Activated B cell treated with CpG ODN at 0.5 μM for 24 hours (primary cell): ENCODE measurements at regions not wholly inside any gene's neighbourhood (a gene's known extent, or its start where the extent isn't known, plus 50 kb on each side); places are given as distances from the start of the nearest gene placed in this dataset.

Source experiments
- ATAC-seq: fragments of 200-7000 bp; cut with Tn5 transposase; one replicate; pipeline ENCODE4 v1.10.0; 2021; ENCODE audit warnings: low read depth, mild to moderate bottlenecking, moderate library complexity
- CTCF ChIA-PET: fragments of 350-600 bp; sonication (Branson Sonifier 250); formaldehyde crosslinking; loops from one replicate; lab custom pipeline; 2021; ENCODE audit warnings: antibody characterized with exemption; lab: Charles Lee
- POLR2A ChIA-PET: fragments of 350-600 bp; sonication (Branson Sonifier 250); formaldehyde crosslinking; loops from one replicate; lab custom pipeline; 2021; ENCODE audit warnings: antibody characterized with exemption; lab: Charles Lee
- DNase-seq: peaks from one replicate; pipeline ENCODE4 v3.0.0; 2022
- H3K27ac Mint-ChIP-seq: one replicate; pipeline ENCODE4 v1.8.0; 2020; ENCODE audit warnings: mixed read lengths
- H3K27me3 Mint-ChIP-seq: one replicate; pipeline ENCODE4 v1.8.0; 2021; ENCODE audit warnings: mixed read lengths
- H3K36me3 Mint-ChIP-seq: one replicate; pipeline ENCODE4 v1.8.0; 2021; ENCODE audit warnings: low read depth, mixed read lengths
- H3K4me1 Mint-ChIP-seq: one replicate; pipeline ENCODE4 v1.8.0; 2021; ENCODE audit warnings: mixed read lengths
- H3K4me3 Mint-ChIP-seq: one replicate; pipeline ENCODE4 v1.8.0; 2020; ENCODE audit warnings: mild to moderate bottlenecking, mixed read lengths
- H3K9me3 Mint-ChIP-seq: one replicate; pipeline ENCODE4 v1.8.0; 2020; ENCODE audit warnings: mixed read lengths
- intact Hi-C: fragments of 100-400 bp; cut with micrococcal nuclease; formaldehyde crosslinking; loops from one replicate; pipeline ENCODE4 v1.15.1; 2024
- TF ChIP-seq, protein P1 (sequence below): fragments of 200-600 bp; IDR thresholded peaks from one replicate; pipeline ENCODE4 v1.8.0; 2022; ENCODE audit warnings: antibody characterized with exemption, mild to moderate bottlenecking

DNA sequence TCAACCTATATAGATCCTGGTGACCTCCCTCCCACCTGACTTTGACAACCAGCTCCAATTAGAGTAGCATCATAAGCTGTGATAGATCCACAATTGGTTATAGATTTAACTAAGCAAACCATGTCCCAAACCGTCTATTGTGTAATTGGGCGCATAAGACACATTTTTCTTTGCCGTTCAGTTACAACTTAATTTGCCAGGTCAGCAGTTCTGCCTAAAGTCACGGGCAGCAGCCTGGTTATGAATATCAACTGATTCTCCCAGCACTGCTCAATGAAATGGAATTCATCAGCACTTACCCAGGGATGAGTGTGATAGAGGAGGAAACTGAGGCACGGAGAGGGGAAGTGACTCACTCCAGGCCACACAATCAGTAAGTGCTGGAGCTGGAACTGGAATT, 73.4 kb downstream of the KLHDC7A start:
- ChIA-PET CTCF (no interaction called here), POLR2A (no interaction called here)
- Mint-ChIP-seq H3K4me1 (no peaks in the 10 kb centered on the region), H3K36me3 (no peaks in the 10 kb centered on the region), H3K27ac (no peak overlapping the region), H3K9me3 (no peaks in the 10 kb centered on the region), H3K4me3 (no peak overlapping the region), H3K27me3 (peaks cover 37% of the 10 kb centered on the region)
- ATAC-seq (no peak), DNase-seq (no peak)
- TF ChIP-seq, protein P1, sequence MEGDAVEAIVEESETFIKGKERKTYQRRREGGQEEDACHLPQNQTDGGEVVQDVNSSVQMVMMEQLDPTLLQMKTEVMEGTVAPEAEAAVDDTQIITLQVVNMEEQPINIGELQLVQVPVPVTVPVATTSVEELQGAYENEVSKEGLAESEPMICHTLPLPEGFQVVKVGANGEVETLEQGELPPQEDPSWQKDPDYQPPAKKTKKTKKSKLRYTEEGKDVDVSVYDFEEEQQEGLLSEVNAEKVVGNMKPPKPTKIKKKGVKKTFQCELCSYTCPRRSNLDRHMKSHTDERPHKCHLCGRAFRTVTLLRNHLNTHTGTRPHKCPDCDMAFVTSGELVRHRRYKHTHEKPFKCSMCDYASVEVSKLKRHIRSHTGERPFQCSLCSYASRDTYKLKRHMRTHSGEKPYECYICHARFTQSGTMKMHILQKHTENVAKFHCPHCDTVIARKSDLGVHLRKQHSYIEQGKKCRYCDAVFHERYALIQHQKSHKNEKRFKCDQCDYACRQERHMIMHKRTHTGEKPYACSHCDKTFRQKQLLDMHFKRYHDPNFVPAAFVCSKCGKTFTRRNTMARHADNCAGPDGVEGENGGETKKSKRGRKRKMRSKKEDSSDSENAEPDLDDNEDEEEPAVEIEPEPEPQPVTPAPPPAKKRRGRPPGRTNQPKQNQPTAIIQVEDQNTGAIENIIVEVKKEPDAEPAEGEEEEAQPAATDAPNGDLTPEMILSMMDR: no peak
- intact Hi-C loops: no loop called here

DNA sequence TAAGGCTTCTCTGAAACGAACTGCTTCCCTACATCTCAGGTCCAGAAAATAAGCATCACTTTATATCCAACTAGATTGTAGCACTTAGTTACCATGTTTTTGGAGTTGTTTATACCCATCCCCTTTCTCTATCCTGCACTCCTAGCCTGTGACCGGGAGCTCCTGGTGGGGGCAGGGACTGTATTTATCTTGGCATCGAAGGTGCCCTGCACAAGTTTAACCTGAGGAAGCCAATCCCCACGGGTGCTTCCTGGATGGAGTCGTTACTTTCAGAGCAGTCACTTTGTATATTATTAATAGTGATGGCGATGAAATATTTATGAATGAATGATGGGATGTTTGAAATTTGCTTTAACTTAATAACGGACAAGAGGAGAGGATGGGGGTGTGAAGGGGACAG, 73.9 kb downstream of the KLHDC7A start:
- no peak for ATAC-seq
- TF ChIP-seq, protein P1: no peak

GRCh38 chr1:18555036-18555435, 74.3 kb downstream of the KLHDC7A start:
- peaks cover 42% of the 10 kb centered on the region for H3K27me3 Mint-ChIP-seq
- POLR2A ChIA-PET: no interaction called here

More for the DNA sequence above, 73.9 kb downstream of the KLHDC7A start:
- Mint-ChIP-seq H3K36me3 (no peaks in the 10 kb centered on the region), H3K27me3 (peaks cover 40% of the 10 kb centered on the region), H3K4me1 (no peaks in the 10 kb centered on the region), H3K4me3 (no peak overlapping the region), H3K9me3 (no peaks in the 10 kb centered on the region), H3K27ac (no peak overlapping the region)
- CTCF ChIA-PET: no interaction called here
- POLR2A ChIA-PET: no interaction called here
- DNase-seq: no peak
- intact Hi-C loops: no loop called here

GRCh38 chr1:18556364-18556763, 74.3 kb upstream of the PAX7 start:
- POLR2A ChIA-PET: no interaction called here
- no peaks in the 10 kb centered on the region for H3K9me3 Mint-ChIP-seq
- intact Hi-C loops: no loop called here
- CTCF ChIA-PET: interaction anchor here (0.6 kb wide), 1 partner anchor 471 kb away, joined by 3 read pairs; no protein-coding TSS in a partner anchor
- H3K36me3 Mint-ChIP-seq: no peaks in the 10 kb centered on the region
- no peak overlapping the region for H3K27ac Mint-ChIP-seq
- peaks cover 48% of the 10 kb centered on the region for H3K27me3 Mint-ChIP-seq
- H3K4me3 Mint-ChIP-seq: no peak overlapping the region
- ATAC-seq (no peak), DNase-seq (no peak)
- H3K4me1 Mint-ChIP-seq: no peaks in the 10 kb centered on the region
- TF ChIP-seq, protein P1: no peak

More at GRCh38 chr1:18555036-18555435, 74.3 kb downstream of the KLHDC7A start:
- CTCF ChIA-PET: no interaction called here
- TF ChIP-seq, protein P1: no peak
- Mint-ChIP-seq H3K9me3 (no peaks in the 10 kb centered on the region), H3K27ac (no peak overlapping the region), H3K4me1 (no peaks in the 10 kb centered on the region), H3K4me3 (no peak overlapping the region), H3K36me3 (no peaks in the 10 kb centered on the region)
- no peak for ATAC-seq
- DNase-seq: no peak
- intact Hi-C loops: no loop called here

GRCh38 chr1:18557621-18558465, 72.8 kb upstream of the PAX7 start:
- Mint-ChIP-seq H3K4me3 (no peak overlapping the region), H3K4me1 (no peaks in the 10 kb centered on the region), H3K27ac (no peak overlapping the region), H3K9me3 (no peaks in the 10 kb centered on the region), H3K36me3 (no peaks in the 10 kb centered on the region), H3K27me3 (peaks cover 48% of the 10 kb centered on the region)
- TF ChIP-seq, protein P1: no peak
- ChIA-PET POLR2A (no interaction called here), CTCF (no interaction called here)
- intact Hi-C loops: no loop called here
- ATAC-seq (no peak), DNase-seq (no peak)
